Panc1 (cell line): ENCODE measurements at regions not wholly inside any gene's neighbourhood (a gene's known extent, or its start where the extent isn't known, plus 50 kb on each side); places are given as distances from the start of the nearest gene placed in this dataset.

ENCODE experiments used
- ATAC-seq: fragments of 200-7000 bp; cut with Tn5 transposase; 2 replicates; pipeline ENCODE4 v1.9.1; 2020; ENCODE audit warnings: mild to moderate bottlenecking, moderate library complexity
- BruUV-seq: library from RNA; stranded (reverse); fragments of 400-500 nt; replicated peaks from 2 replicates; lab custom pipeline; 2021; lab: Mats Ljungman, UMichigan
- CTCF ChIA-PET: fragments of 300-600 bp; sonication (Branson Sonifier 250); formaldehyde crosslinking; loops from one replicate; lab custom pipeline; 2022; ENCODE audit warnings: antibody characterized with exemption; lab: Charles Lee
- POLR2A ChIA-PET: fragments of 300-600 bp; sonication (Branson Sonifier 250); formaldehyde crosslinking; loops from one replicate; lab custom pipeline; 2022; ENCODE audit warnings: antibody characterized with exemption; lab: Charles Lee
- DNase-seq: peaks from one replicate; pipeline ENCODE4 v3.0.0-alpha.2; 2010; ENCODE audit warnings: low read depth, low spot score
- H3K27ac ChIP-seq: 2 replicates; pipeline ENCODE4 v1.5.1; 2011; ENCODE audit warnings: mild to moderate bottlenecking, low read length, inconsistent platforms
- H3K27me3 ChIP-seq: fragments of 200-500 bp; sonication (Bioruptor generic); 2 replicates; pipeline ENCODE4 v1.6.0; 2014; ENCODE audit warnings: low read length, inconsistent platforms; ENCODE audit not compliant: control insufficient read depth, insufficient read depth
- H3K36me3 ChIP-seq: fragments of 200-500 bp; sonication (Bioruptor generic); 2 replicates; pipeline ENCODE4 v1.5.1; 2014; ENCODE audit warnings: inconsistent platforms, mild to moderate bottlenecking, low read length, moderate library complexity; ENCODE audit not compliant: control insufficient read depth, insufficient read depth
- H3K4me1 ChIP-seq: 2 replicates; pipeline ENCODE4 v1.5.1; 2011; ENCODE audit warnings: inconsistent platforms, mild to moderate bottlenecking, low read length, moderate library complexity; ENCODE audit not compliant: control insufficient read depth, insufficient read depth
- H3K4me3 ChIP-seq, 2 experiments: 2 replicates each; pipeline ENCODE4 v1.5.1; 2011 to 2012; ENCODE audit warnings: low read depth in 2 of 2, low read length in 2 of 2, mild to moderate bottlenecking in 2 of 2, inconsistent platforms in 1 of 2, moderate library complexity in 1 of 2
- H3K9me3 ChIP-seq: fragments of 200-500 bp; sonication (Bioruptor generic); 2 replicates; pipeline ENCODE4 v1.5.1; 2014; ENCODE audit warnings: low read depth, mild to moderate bottlenecking, inconsistent platforms, low read length, moderate library complexity; ENCODE audit not compliant: control insufficient read depth, insufficient read depth
- POLR2AphosphoS5 ChIP-seq: IDR thresholded peaks from 2 replicates; pipeline ENCODE4 v1.6.1; 2012; ENCODE audit warnings: mild to moderate bottlenecking, low read depth, low read length, moderate library complexity
- REST ChIP-seq, 2 experiments: IDR thresholded peaks; 2 replicates each; pipeline ENCODE4 v1.6.1; 2011 to 2012; ENCODE audit warnings: low read depth in 2 of 2, control low read depth in 1 of 2, low read length in 1 of 2, mild to moderate bottlenecking in 1 of 2, moderate library complexity in 1 of 2; ENCODE audit not compliant: insufficient read depth in 1 of 2
- SIN3A ChIP-seq: IDR thresholded peaks from 2 replicates; pipeline ENCODE4 v1.6.1; 2012; ENCODE audit warnings: low read depth, mild to moderate bottlenecking, low read length, moderate library complexity, borderline replicate concordance; ENCODE audit not compliant: insufficient read depth
- TCF7L2 ChIP-seq: IDR thresholded peaks from 2 replicates; pipeline ENCODE4 v1.6.1; 2011; ENCODE audit warnings: mild to moderate bottlenecking, low read depth, low read length, inconsistent platforms
- in situ Hi-C: cut with HindIII; loops from 2 replicates; pipeline ENCODE4 v1.10.0; 2016; ENCODE audit warnings: low sequenced_read_pairs, low pct_unique_long_range_greater_than_20kb
- intact Hi-C: fragments of 100-400 bp; cut with micrococcal nuclease; formaldehyde crosslinking; loops from one replicate; pipeline ENCODE4 v1.10.0; 2022; ENCODE audit not compliant: unreplicated experiment
- TF ChIP-seq, protein P1 (sequence below): fragments of 450-650 bp; IDR thresholded peaks from 2 replicates; pipeline ENCODE4 v1.5.1; 2017; ENCODE audit warnings: mild to moderate bottlenecking

GRCh38 chr10:128632694-128633093 lies 506.5 kb upstream of the MKI67 start:
- H3K36me3 ChIP-seq = no peaks in the 10 kb centered on the region
- no peak overlapping the region for H3K4me3 ChIP-seq
- H3K27ac ChIP-seq = no peak overlapping the region
- ChIA-PET CTCF (no interaction called here), POLR2A (no interaction called here)
- no TSS peak for BruUV-seq
- intact Hi-C loops (no loop called here), in situ Hi-C loops (no loop called here)
- no peak for TF ChIP-seq TCF7L2
- TF ChIP-seq POLR2AphosphoS5 = no peak
- TF ChIP-seq, protein P1, sequence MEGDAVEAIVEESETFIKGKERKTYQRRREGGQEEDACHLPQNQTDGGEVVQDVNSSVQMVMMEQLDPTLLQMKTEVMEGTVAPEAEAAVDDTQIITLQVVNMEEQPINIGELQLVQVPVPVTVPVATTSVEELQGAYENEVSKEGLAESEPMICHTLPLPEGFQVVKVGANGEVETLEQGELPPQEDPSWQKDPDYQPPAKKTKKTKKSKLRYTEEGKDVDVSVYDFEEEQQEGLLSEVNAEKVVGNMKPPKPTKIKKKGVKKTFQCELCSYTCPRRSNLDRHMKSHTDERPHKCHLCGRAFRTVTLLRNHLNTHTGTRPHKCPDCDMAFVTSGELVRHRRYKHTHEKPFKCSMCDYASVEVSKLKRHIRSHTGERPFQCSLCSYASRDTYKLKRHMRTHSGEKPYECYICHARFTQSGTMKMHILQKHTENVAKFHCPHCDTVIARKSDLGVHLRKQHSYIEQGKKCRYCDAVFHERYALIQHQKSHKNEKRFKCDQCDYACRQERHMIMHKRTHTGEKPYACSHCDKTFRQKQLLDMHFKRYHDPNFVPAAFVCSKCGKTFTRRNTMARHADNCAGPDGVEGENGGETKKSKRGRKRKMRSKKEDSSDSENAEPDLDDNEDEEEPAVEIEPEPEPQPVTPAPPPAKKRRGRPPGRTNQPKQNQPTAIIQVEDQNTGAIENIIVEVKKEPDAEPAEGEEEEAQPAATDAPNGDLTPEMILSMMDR = no peak
- TF ChIP-seq SIN3A = no peak
- no peak for TF ChIP-seq REST (IDR thresholded peaks at IDR 0.05; ENCODE audit: insufficient read depth in 1 of 2, low read depth in 2 of 2, low read length in 1 of 2)
- no peaks in the 10 kb centered on the region for H3K9me3 ChIP-seq
- ATAC-seq (no peak), DNase-seq (no peak)
- no peaks in the 10 kb centered on the region for H3K4me1 ChIP-seq
- H3K27me3 ChIP-seq = peaks cover 2% of the 10 kb centered on the region

DNA sequence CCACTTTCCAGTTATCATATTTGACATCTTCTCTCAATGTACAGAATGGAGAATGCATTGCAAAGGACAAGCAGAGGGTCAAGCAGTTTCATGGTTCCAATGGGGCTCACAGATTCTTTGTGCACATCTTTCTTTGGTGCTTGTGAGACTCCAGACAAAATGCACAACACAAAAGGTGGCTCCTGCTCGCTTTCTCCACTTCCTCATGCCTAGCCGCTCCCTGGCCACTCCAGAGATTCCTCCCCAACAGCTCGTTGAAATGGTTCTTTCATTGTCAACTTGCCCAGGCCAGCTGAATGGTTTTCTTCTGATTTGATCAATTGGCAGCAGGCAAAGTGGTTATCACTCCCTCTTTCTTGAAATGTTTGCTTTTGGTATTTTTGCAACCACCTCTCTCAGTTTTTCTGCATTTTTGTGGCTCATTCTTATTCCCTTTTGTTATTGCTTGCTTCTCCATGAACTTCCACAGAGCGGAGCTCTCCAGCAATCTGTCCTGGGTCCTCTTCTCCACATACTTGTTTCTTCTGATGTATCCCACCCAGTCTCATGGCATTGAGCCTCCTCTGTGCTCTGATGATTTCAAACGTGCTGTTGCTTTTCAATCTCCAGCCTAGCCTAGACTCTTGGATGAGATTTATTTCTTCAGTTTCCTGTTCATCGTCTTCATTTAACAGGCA lies 507.8 kb upstream of the MKI67 start:
- H3K9me3 ChIP-seq = no peaks in the 10 kb centered on the region
- no TSS peak for BruUV-seq
- no peak overlapping the region for H3K4me3 ChIP-seq
- ChIA-PET POLR2A (no interaction called here), CTCF (no interaction called here)
- ATAC-seq = no peak
- intact Hi-C loops = no loop called here
- no peak overlapping the region for H3K27ac ChIP-seq
- no peaks in the 10 kb centered on the region for H3K4me1 ChIP-seq
- in situ Hi-C loops = no loop called here
- H3K27me3 ChIP-seq = peaks cover 2% of the 10 kb centered on the region
- no peaks in the 10 kb centered on the region for H3K36me3 ChIP-seq
- no peak for DNase-seq
- TF ChIP-seq, protein P1 = peak; percentile 40
- TF ChIP-seq POLR2AphosphoS5 = no peak
